Stimulated activated CD8-positive, alpha-beta memory T cell treated with anti-CD3 and anti-CD28 coated beads, Interleukin-7, amount 100 ng/mL, for 4 hours (primary cell): ENCODE measurements at regions not wholly inside any gene's neighbourhood (a gene's known extent, or its start where the extent isn't known, plus 50 kb on each side); places are given as distances from the start of the nearest gene placed in this dataset.
"Not testable (repeated sequence)": the region's sequence is repeated elsewhere in the genome, so short reads cannot be mapped to it uniquely, and the experiment has no call there.

ENCODE experiments used
- DNase-seq, 2 donors: peaks; one replicate each; pipeline ENCODE4 v3.0.0-alpha.2; 2020; ENCODE audit warnings: low read depth in 2 of 2

DNA sequence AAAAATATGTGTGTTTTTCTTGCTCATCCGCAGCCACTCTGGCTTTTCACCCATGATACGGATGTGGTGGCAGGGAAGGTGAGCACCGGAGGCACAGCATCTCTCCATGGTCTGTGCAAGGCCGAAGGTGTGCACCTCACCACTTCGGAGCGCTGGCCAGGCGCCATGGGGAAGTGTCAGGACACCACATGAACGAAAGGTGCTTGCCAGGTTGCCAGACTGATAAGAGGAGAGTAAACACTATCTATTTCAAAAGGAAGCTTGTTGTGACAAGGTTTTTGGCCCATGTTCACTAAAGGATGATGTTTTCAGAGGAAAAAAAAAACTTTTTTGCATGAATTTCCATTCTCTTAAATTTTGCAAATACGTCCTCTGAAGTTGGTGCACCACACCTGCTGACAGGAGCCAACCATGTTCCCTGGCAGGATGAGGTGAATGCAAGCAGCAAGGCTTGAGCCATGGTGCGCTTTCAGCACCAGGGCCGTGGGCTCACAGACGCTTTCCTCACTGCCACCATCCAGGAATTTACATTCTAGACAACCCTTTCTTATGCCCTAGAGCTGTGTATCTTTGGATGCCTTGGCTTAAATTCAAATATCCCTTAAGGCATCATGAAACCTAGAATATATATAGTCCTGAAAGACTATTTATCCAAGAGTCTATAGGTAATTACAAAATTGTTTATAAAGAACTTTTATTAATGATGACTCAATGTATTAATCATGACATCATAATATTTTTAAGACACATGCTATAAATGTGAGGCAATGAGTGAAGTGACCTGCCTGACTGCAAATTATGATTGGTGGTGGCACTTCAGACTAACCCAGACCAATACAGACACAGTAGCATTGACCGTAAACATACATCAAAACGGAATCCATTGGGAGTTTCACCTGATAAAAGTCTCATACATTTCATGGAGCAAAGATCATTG lies 234.5 kb downstream of the TFAP2A start:
- no peak for DNase-seq

- DNase-seq, result no peak
Observed at GRCh38 chr6:10177704-10178103, 237.2 kb downstream of the TFAP2A start.

DNA sequence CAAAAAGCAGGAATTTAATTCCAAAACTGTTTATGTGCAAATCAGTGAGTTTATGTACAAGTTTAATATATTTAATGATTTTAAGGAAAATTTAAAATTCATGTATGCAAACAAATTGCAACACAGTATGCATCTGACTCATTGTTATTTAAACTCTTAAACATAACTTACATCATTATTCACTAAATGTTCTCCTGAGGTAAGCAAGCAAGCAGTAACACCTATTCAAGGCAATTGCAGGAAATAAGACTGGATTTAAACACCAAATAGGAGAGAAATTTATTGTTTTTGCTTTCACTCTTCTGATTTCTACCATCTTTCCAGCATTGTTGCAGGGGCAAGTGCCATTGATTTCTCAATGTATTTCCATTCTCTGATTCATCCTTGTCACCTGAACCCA lies 239.5 kb downstream of the TFAP2A start:
- no peak for DNase-seq

- no peak for DNase-seq
Observed at GRCh38 chr6:10174761-10175160, 240.1 kb downstream of the TFAP2A start.

DNA sequence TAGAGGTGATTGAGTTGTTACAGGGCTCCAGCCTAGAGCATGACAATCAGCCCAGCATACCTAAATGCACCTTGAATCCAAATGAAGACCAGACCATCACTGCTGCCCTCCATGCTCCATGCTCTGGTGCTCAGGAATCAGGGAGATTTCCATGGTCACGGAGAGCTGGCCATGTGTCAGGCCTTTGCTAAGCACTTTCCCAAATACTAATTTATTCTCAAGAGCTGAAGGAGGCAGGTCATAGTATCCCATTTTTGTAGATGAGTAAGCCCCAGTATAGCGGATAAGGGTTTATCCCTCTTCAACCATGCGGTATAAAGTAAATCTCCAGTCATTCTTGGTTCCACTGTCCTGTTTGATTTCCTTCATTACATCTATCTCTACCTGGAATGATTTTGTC lies 240.8 kb downstream of the TFAP2A start:
- DNase-seq, result no peak

DNA sequence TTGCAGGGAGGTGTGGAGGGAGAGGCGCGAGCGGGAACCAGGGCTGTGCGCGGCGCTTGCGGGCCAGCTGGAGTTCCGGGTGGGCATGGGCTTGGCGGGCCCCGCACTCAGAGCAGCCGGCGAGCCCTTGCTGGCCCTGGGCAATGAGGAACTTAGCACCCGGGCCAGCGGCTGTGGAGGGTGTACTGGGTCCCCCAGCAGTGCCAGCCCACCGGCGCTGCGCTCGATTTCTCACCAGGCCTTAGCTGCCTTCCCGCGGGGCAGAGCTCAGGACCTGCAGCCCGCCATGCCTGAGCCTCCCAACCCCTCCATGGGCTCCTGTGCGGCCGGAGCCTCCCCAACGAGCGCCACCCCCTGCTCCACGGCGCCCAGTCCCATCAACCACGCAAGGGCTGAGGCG lies 243.2 kb downstream of the TFAP2A start:
- not testable (repeated sequence) for DNase-seq

DNA sequence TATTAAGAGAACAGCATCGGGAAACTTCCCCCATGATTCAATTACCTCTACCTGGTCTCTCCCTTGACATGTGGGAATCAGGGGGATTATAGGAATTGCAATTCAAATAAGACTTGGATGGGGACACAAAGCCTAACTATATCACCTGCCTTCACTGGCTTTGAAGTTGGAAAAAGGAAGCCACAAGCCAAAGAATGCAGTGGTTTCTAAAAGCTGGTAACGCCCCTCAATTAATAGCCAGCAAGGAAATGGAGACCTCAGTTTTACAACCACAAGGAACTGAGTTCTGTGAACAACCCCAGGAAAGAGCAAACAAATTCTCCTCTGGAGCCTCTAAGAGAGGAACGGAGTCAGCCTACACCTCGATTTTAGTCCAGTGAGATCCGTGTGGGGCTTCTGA lies 244.1 kb downstream of the TFAP2A start:
- DNase-seq, result no peak

GRCh38 chr6:10166031-10166430 lies 248.8 kb downstream of the TFAP2A start:
- no peak for DNase-seq

- no peak for DNase-seq
Observed at GRCh38 chr6:10163203-10163962, 251.5 kb downstream of the TFAP2A start.

DNA sequence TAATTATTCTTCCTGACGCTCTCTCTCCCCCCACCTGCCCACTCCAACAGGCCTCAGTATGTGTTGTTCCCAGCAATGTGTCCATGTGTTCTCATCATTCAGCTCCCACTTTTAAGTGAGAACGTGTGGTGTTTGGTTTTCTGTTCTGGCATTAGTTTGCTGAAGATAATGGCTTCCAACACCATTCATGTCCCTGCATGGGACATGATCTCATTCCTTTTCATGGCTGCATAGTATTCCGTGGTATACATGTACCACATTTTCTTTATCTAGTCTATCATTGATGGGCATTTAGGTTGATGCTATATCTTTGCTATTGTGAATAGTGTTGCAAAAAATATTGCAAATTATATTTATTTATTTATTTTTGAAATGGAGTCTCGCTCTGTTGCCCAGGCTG lies 258.0 kb downstream of the TFAP2A start:
- DNase-seq, result no peak

GRCh38 chr6:10154251-10154650 lies 260.6 kb downstream of the TFAP2A start:
- no peak for DNase-seq

DNA sequence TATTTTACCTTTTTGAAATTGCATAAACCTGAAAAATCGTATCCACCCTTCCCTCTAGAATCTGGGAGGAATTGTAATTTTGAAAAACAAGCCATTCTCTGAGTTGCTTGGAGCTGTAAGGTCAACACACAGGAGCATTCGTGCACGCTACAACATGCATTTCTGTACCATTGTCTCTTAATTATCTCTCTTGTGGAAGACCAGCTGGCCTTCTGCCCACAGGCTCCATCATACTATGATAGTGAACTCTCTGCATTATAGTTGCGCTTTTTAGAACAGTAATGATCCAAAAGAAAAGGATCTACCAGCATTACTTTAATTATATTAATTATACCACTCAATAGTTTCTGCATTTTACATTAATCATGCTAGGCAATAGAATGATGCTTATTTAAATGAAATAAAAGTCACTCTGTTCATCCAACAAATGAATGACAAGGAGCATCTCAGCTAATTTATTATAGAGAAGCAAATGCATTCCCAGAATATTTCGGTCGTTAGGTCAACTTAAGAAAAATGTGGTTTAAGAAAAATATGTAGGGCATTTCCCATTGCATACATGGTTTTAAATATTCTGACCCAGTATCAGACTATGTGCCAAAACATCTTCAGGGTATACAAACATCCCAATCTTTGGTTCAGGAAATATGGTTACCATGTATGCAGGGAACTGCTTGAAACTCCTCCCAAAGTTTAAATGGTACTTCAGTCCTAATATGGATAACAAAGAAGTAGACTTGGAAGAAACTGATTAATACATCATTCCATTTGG lies 263.5 kb downstream of the TFAP2A start:
- DNase-seq, result no peak

DNA sequence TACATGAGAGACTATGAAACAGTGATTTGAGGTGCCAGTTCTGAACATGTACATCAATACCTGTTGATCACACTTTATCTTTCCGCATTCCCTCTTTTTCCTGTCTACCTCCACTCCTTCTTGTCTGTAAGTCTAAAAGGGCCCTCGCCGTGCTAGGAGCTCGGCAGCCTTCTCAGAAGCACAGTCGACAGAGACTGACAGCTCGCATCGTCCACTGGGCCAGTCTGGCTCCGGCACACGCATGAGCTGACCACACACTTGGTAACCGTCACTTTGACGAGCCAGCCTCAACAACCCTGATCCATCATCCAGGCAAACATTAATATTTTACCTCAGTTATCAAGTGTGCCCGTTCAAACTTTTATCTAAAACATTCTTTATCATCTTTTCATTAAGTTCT lies 265.3 kb downstream of the TFAP2A start:
- DNase-seq, result no peak

- no peak for DNase-seq
Observed at GRCh38 chr6:10146715-10147451, 268.0 kb downstream of the TFAP2A start.

- no peak for DNase-seq
Observed at GRCh38 chr6:10144772-10145171, 270.1 kb downstream of the TFAP2A start.

DNA sequence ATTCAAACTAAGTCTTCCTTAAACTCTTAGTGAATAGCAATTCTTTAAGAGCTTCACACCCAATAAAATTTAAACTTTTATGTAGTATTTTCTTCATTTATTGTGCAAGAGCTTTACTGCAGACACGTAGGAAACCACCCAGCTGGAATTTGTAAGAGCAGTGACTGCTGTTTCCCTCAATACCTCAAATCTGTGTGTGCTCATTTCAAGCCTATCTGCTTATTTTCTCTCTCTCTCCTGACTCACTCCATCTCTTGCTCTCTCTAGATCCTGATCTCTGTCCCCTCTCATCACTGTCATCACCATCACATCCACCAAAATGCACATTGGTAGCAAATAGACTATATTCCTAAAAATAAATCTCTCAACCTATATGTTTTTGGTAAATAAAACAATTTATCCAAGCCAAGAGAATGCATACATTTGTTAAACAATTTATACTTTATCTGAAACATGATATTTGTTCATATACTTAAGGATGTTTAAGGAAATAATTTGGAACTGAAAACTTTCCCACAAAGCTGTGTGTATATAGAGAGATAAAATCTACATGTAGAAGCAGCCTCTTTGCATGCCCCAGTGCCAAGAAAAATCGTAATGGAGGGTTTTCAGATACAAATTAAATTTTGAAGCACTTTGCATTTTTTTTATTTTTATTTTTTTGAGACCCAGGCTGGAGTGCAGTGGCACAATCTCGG lies 273.0 kb downstream of the TFAP2A start:
- no peak for DNase-seq

DNA sequence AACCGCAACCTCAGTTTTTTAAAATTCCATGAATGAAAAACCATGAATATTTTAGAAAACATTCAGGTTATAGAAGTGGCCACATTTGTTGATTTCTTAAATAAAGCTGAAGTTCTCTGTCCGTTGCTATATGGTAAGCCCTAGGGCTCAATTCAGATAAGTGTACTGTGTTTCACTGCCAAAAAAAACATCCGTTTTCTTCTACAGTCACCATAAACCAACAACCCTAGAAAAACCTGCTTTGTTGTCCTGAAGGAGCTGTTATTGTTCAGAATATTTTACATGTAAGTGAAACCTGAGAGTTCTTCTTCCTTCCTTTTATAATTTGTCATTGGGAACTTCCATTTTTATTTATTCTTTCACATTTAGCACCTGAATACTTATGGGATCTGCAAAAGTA lies 274.1 kb downstream of the TFAP2A start:
- DNase-seq, result no peak

GRCh38 chr6:10140136-10140535 lies 274.7 kb downstream of the TFAP2A start:
- no peak for DNase-seq

DNA sequence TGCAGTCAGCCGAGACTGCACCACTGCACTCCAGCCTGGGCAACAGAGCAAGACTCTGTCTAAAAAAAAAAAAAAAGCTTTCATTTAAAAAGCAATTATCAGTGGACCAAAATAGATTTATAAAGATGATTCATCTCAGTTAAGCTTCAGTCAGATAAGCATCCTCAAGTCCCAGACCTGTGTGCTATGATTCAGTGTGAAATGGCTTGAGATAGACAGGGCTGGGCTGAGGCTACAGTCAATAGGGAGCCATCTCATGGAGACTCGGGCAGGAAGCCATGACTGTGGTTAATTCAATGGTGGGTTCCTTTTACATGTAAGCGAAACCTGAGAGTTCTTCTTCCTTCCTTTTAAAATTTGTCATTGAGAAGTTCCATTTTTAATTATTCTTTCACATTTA lies 276.0 kb downstream of the TFAP2A start:
- DNase-seq, result no peak

- DNase-seq, result no peak
Observed at GRCh38 chr6:10136636-10137035, 278.2 kb downstream of the TFAP2A start.

GRCh38 chr6:10134185-10134584 lies 280.7 kb downstream of the TFAP2A start:
- DNase-seq, result not testable (repeated sequence)
